Nephron (organoid): ENCODE measurements at regions not wholly inside any gene's neighbourhood (a gene's known extent, or its start where the extent isn't known, plus 50 kb on each side); places are given as distances from the start of the nearest gene placed in this dataset.

Experiments
- H3K27ac Mint-ChIP-seq, 3 experiments: 2 replicates each; pipeline ENCODE4 v1.8.0; 2020; ENCODE audit warnings: mixed read lengths in 3 of 3, mild to moderate bottlenecking in 2 of 3, moderate library complexity in 1 of 3
- H3K27me3 Mint-ChIP-seq: 2 replicates; pipeline ENCODE4 v1.8.0; 2021; ENCODE audit warnings: low read depth, mild to moderate bottlenecking, moderate library complexity, mixed read lengths
- H3K36me3 Mint-ChIP-seq: 2 replicates; pipeline ENCODE4 v1.8.0; 2020; ENCODE audit warnings: low read depth, mixed read lengths
- H3K4me1 Mint-ChIP-seq: 2 replicates; pipeline ENCODE4 v1.8.0; 2020; ENCODE audit warnings: mixed read lengths
- H3K4me3 Mint-ChIP-seq, 3 experiments: 2 replicates each; pipeline ENCODE4 v1.8.0; 2020; ENCODE audit warnings: mild to moderate bottlenecking in 3 of 3, mixed read lengths in 3 of 3, moderate library complexity in 2 of 3
- H3K9me3 Mint-ChIP-seq: 2 replicates; pipeline ENCODE4 v1.8.0; 2020; ENCODE audit warnings: mixed read lengths
- CTCF ChIP-seq, 3 experiments: fragments of 200-600 bp; sonication (generic); IDR thresholded peaks; one replicate each; pipeline ENCODE4 v1.5.0; 2021; ENCODE audit warnings: antibody characterized with exemption in 3 of 3; ENCODE audit not compliant: unreplicated experiment in 3 of 3

- no peaks in the 10 kb centered on the region for H3K36me3 Mint-ChIP-seq
- H3K4me3 Mint-ChIP-seq: no peak overlapping the region
- H3K9me3 Mint-ChIP-seq: no peaks in the 10 kb centered on the region
- TF ChIP-seq CTCF (IDR thresholded peaks at IDR 0.05; ENCODE audit: unreplicated experiment in 3 of 3): no peak
- H3K27ac Mint-ChIP-seq: no peak overlapping the region
- H3K27me3 Mint-ChIP-seq: no peaks in the 10 kb centered on the region
- no peaks in the 10 kb centered on the region for H3K4me1 Mint-ChIP-seq
Measured at GRCh38 chr4:63708661-63709060, 700.6 kb downstream of the TECRL start.

- no peak for TF ChIP-seq CTCF (IDR thresholded peaks at IDR 0.05; ENCODE audit: unreplicated experiment in 3 of 3)
- no peaks in the 10 kb centered on the region for H3K36me3 Mint-ChIP-seq
- H3K4me1 Mint-ChIP-seq: no peaks in the 10 kb centered on the region
- no peak overlapping the region for H3K27ac Mint-ChIP-seq
- no peaks in the 10 kb centered on the region for H3K9me3 Mint-ChIP-seq
- no peaks in the 10 kb centered on the region for H3K27me3 Mint-ChIP-seq
- H3K4me3 Mint-ChIP-seq: no peak overlapping the region
Measured at GRCh38 chr4:63700569-63700968, 708.7 kb downstream of the TECRL start.

- TF ChIP-seq CTCF (IDR thresholded peaks at IDR 0.05; ENCODE audit: unreplicated experiment in 3 of 3): no peak
- no peaks in the 10 kb centered on the region for H3K27me3 Mint-ChIP-seq
- H3K4me3 Mint-ChIP-seq: no peak overlapping the region
- no peaks in the 10 kb centered on the region for H3K36me3 Mint-ChIP-seq
- no peak overlapping the region for H3K27ac Mint-ChIP-seq
- peaks cover 2% of the 10 kb centered on the region for H3K9me3 Mint-ChIP-seq
- H3K4me1 Mint-ChIP-seq: no peaks in the 10 kb centered on the region
Measured at GRCh38 chr4:63693321-63693720, 715.9 kb downstream of the TECRL start.

- no peaks in the 10 kb centered on the region for H3K4me1 Mint-ChIP-seq
- H3K4me3 Mint-ChIP-seq: no peak overlapping the region
- H3K36me3 Mint-ChIP-seq: no peaks in the 10 kb centered on the region
- no peaks in the 10 kb centered on the region for H3K9me3 Mint-ChIP-seq
- no peaks in the 10 kb centered on the region for H3K27me3 Mint-ChIP-seq
- no peak overlapping the region for H3K27ac Mint-ChIP-seq
- no peak for TF ChIP-seq CTCF (IDR thresholded peaks at IDR 0.05; ENCODE audit: unreplicated experiment in 3 of 3)
Measured at GRCh38 chr4:63678358-63678931, 730.8 kb downstream of the TECRL start.

- no peak for TF ChIP-seq CTCF (IDR thresholded peaks at IDR 0.05; ENCODE audit: unreplicated experiment in 3 of 3)
- Mint-ChIP-seq H3K4me1 (no peaks in the 10 kb centered on the region), H3K27me3 (no peaks in the 10 kb centered on the region), H3K36me3 (no peaks in the 10 kb centered on the region), H3K4me3 (no peak overlapping the region), H3K9me3 (peaks cover 4% of the 10 kb centered on the region), H3K27ac (no peak overlapping the region)
Measured at GRCh38 chr4:63670735-63671134, 738.5 kb downstream of the TECRL start.

GRCh38 chr4:63663870-63664269, 745.4 kb downstream of the TECRL start:
- Mint-ChIP-seq H3K4me1 (no peaks in the 10 kb centered on the region), H3K36me3 (no peaks in the 10 kb centered on the region), H3K27me3 (no peaks in the 10 kb centered on the region), H3K4me3 (no peak overlapping the region), H3K9me3 (peaks cover 4% of the 10 kb centered on the region), H3K27ac (no peak overlapping the region)
- TF ChIP-seq CTCF (IDR thresholded peaks at IDR 0.05; ENCODE audit: unreplicated experiment in 3 of 3): no peak
